Thoracic aorta (tissue), 2 donors: ENCODE measurements at regions not wholly inside any gene's neighbourhood (a gene's known extent, or its start where the extent isn't known, plus 50 kb on each side); places are given as distances from the start of the nearest gene placed in this dataset.

Experiments used
- ATAC-seq: fragments of 150-250 bp; one replicate; pipeline ENCODE4 v1.8.0; 2017; ENCODE audit warnings: low read depth; ENCODE audit not compliant: insufficient number of reproducible peaks, low FRiP score
- DNase-seq: peaks from one replicate; pipeline ENCODE4 v3.0.0-alpha.2; 2020; ENCODE audit warnings: low spot score
- H3K27ac ChIP-seq, 2 donors: fragments of 200-600 bp; sonication (generic); 1 replicate in 1 of 2; 2 replicates in 1 of 2; pipeline ENCODE4 v1.5.1; 2016; ENCODE audit warnings: mild to moderate bottlenecking in 2 of 2, moderate library complexity in 2 of 2
- H3K27me3 ChIP-seq: fragments of 200-600 bp; sonication (generic); replicated peaks from 2 replicates; pipeline ENCODE4 v1.6.0; 2016; ENCODE audit warnings: mild to moderate bottlenecking; ENCODE audit not compliant: insufficient read depth
- H3K36me3 ChIP-seq: fragments of 200-600 bp; sonication (generic); one replicate; pipeline ENCODE4 v1.5.1; 2016
- H3K4me1 ChIP-seq, 2 donors: fragments of 200-600 bp; sonication (generic); 1 replicate in 1 of 2; 2 replicates in 1 of 2; pipeline versions ENCODE4 v1.5.1 to v1.6.0; 2016; ENCODE audit warnings: low read depth in 2 of 2, mild to moderate bottlenecking in 1 of 2; ENCODE audit not compliant: control insufficient read depth in 1 of 2
- H3K4me3 ChIP-seq: fragments of 200-600 bp; sonication (generic); 2 replicates; pipeline ENCODE4 v1.5.1; 2016; ENCODE audit warnings: mild to moderate bottlenecking
- H3K9me3 ChIP-seq: fragments of 200-600 bp; sonication (generic); 2 replicates; pipeline ENCODE4 v1.5.1; 2016
- TF ChIP-seq, protein P1 (sequence below): fragments of 200-600 bp; sonication (generic); IDR thresholded peaks from one replicate; pipeline ENCODE4 v1.5.1; 2019; ENCODE audit warnings: antibody characterized with exemption

DNA sequence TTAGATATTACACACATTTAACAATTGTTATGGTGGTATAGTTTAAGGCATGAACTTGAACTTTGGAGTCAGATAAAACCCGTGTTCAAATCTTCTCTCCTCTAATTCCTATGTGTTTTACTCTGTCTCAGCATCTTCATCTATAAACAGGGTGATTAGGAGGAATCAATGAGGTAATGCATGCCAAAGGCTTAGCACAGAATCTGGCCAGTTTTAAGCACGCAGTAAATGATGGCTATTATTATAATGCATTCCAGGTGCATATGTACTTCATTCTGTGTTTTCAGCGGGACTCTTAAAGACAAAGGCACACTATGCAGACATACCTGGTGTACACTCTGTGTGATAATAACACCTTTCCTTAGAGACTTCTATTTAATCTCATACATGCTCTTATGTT is 88.0 kb upstream of the FRY start:
- Histone ChIP-seq H3K9me3 (no peaks in the 10 kb centered on the region), H3K4me3 (no peak overlapping the region), H3K27ac (no peak overlapping the region), H3K36me3 (no peaks in the 10 kb centered on the region), H3K27me3 (no peaks in the 10 kb centered on the region), H3K4me1 (peaks cover 7 to 11% of the 10 kb centered on the region in 2 donors)
- DNase-seq (no peak), ATAC-seq (no peak)
- TF ChIP-seq, protein P1, sequence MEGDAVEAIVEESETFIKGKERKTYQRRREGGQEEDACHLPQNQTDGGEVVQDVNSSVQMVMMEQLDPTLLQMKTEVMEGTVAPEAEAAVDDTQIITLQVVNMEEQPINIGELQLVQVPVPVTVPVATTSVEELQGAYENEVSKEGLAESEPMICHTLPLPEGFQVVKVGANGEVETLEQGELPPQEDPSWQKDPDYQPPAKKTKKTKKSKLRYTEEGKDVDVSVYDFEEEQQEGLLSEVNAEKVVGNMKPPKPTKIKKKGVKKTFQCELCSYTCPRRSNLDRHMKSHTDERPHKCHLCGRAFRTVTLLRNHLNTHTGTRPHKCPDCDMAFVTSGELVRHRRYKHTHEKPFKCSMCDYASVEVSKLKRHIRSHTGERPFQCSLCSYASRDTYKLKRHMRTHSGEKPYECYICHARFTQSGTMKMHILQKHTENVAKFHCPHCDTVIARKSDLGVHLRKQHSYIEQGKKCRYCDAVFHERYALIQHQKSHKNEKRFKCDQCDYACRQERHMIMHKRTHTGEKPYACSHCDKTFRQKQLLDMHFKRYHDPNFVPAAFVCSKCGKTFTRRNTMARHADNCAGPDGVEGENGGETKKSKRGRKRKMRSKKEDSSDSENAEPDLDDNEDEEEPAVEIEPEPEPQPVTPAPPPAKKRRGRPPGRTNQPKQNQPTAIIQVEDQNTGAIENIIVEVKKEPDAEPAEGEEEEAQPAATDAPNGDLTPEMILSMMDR = no peak

DNA sequence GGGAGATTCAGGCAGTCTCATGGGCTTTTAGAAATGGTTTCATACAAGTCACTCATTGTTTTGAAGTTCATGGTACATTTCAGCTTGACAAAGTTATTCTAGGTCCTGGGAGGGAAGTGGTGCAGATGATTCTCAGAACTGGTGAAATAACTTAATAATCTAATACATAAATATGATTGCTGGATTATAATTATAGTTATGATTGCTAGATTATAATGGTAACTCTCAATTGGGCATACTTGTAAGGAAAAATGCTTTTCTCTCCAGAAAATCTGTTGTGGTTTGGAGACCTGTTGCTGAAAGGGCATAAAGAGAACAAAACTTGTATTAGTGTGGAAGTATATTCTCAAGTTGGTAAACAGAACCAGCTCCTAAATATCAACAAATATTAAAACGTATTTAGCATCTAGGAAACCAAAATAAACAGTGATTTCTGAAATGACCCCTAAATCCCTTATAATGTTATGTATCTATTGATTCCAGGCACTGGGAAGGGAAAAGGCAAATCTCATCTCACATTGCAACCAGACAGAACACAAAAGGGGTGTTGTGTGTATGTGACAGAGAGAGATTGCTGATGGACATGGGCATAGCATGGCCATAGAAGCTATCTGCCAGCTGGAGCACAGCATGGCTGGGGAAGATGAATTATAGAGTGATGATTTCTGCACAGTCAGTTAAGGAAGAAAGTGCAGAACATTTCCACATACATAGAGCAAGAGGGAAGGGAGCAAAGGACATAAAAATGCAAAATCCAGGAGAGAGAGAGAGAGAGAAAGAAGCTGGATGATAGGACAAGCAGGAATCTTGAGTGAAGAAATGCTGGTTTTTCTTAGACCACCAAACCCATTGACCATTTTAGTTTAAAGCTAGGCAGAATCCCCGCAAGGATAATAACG is 87.1 kb upstream of the FRY start:
- Histone ChIP-seq H3K9me3 (no peaks in the 10 kb centered on the region), H3K27me3 (no peaks in the 10 kb centered on the region), H3K27ac (no peak overlapping the region), H3K36me3 (peaks cover 4% of the 10 kb centered on the region), H3K4me3 (no peak overlapping the region), H3K4me1 (peaks cover 7 to 11% of the 10 kb centered on the region in 2 donors)
- TF ChIP-seq, protein P1 = no peak
- ATAC-seq (no peak), DNase-seq (no peak)

DNA sequence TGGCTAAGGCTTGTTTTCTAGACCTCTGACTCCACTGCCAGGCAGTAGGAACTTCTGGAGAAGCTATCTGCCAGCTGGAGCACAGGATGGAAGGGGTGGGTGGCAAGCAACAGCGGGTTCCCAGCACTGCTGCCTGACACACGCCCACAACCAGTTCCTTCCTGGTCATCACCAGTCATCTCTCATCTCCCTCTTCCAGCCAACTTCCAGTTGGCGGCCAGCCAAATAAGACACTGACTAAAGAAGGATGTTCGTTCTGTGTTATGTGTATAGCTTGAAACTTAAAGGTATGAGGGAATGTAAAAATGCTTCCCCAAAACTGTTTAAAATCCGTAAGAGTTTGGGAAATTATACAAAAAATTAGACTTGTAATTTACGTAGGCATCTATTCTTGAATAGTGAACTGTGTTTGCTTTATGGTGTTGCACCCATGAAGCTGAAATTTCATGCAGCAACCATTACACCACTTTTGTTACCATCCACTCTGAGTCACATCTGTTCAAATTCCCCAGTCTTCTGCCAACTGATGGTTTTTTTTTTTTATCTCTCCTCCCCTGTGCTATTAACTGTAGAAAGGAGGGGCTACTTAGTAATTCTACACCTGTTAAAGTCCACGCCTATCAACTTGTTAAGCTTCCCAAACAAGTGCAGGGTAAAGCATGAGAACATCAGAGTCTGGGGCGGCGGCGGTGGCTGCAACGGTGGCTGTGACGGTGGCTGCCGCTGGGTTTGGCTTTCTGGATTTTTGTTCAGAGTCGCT is 86.2 kb upstream of the FRY start:
- TF ChIP-seq, protein P1 = no peak
- no peaks in the 10 kb centered on the region for H3K27me3 ChIP-seq
- no peak for DNase-seq
- H3K9me3 ChIP-seq = no peaks in the 10 kb centered on the region
- H3K4me1 ChIP-seq = peaks cover 7 to 11% of the 10 kb centered on the region in 2 donors
- no peak for ATAC-seq
- H3K4me3 ChIP-seq = no peak overlapping the region
- no peak overlapping the region for H3K27ac ChIP-seq
- peaks cover 4% of the 10 kb centered on the region for H3K36me3 ChIP-seq

GRCh38 chr13:31946091-31946770 is 85.3 kb upstream of the FRY start:
- Histone ChIP-seq H3K36me3 (peaks cover 4% of the 10 kb centered on the region), H3K4me1 (peaks cover 7 to 11% of the 10 kb centered on the region in 2 donors), H3K27ac (no peak overlapping the region), H3K9me3 (no peaks in the 10 kb centered on the region), H3K27me3 (no peaks in the 10 kb centered on the region), H3K4me3 (no peak overlapping the region)
- DNase-seq (no peak), ATAC-seq (no peak)
- TF ChIP-seq, protein P1 = no peak

DNA sequence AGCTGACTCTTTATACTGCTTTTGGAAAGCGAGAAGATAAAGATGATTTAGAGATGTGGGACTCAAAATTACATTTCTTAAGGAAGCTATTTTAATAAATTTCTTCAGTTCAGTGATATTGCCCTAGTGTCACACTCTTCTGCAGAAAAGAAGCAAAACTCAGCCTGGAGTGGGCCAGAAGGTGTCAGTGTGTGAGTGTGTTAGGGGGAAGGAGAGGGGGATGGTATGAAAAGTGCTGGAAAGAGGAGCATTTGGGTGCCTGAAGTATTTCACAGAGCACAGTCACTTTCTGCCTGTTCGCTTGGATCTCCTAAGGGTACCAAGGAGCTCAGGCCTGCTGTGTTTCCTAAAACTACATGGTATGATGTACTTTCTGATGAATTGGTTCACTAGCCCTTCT is 84.5 kb upstream of the FRY start:
- no peak for ATAC-seq
- Histone ChIP-seq H3K27ac (no peak overlapping the region), H3K4me3 (no peak overlapping the region)

More for the DNA sequence above, 84.5 kb upstream of the FRY start:
- H3K9me3 ChIP-seq = no peaks in the 10 kb centered on the region
- H3K36me3 ChIP-seq = peaks cover 4% of the 10 kb centered on the region
- no peak for DNase-seq
- peaks cover 7 to 11% of the 10 kb centered on the region in 2 donors for H3K4me1 ChIP-seq
- TF ChIP-seq, protein P1 = no peak
- H3K27me3 ChIP-seq = no peaks in the 10 kb centered on the region
